ENCODE measurements at regions not wholly inside any gene's neighbourhood (a gene's known extent, or its start where the extent isn't known, plus 50 kb on each side); places are given as distances from the start of the nearest gene placed in this dataset.

DNA sequence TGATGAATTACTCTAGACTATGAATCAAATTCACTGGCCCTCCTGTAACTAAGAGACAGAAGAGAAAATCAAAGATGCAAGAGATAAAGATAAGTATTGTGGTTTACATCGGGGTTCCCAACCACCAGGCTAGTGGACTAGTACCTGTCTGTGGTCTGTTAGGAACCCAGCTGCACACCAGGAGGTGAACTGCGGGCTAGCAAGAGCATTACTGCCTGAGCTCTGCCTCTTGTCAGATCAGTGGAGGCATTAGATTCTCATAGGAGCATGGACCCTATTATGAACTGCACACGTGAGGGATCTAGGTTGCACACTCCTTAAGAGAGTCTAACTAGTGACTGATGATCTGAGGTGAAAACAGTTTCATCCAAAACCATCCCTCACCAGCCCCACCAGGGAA, 58.9 kb upstream of the DUSP10 start:
- DNase-seq, result no peak

DNA sequence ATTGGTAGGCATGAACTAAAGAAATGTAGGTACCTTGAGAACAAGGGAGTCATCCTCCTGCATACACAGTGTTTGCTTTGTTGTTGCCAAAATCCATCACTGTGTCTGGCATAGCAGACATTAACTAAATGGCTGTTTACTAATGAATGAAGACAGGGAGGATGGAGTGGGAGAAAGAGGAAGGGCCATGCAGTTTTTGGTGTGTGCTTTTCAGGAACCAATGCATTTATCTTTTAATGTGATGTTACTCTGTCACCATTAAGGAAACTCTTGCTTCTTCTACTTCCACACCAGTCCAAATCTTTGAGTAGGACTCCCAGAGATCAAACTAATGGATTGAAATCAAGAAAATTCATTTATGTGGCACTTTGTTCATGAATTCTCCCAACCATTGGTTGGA, 55.6 kb upstream of the DUSP10 start:
- DNase-seq, result no peak

DNA sequence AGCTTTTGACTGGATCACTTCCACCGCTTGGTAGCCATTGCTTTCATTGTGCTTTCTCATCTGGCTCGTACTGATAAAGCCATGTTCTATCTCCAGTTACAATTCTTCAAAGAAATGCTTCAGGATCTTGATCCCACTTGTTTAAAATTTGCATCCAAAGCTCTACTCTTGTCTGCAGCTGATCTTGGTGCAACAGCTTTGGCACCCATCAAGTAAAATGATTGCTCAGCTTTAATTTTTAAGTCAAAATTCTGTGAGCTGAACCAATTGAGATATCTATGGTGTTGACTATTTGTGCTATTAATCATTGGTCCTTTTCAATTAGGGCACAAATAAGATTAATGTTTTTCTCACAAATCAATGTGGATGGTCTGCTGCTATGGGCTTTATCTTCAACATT, 54.8 kb upstream of the DUSP10 start:
- DNase-seq, result no peak

DNA sequence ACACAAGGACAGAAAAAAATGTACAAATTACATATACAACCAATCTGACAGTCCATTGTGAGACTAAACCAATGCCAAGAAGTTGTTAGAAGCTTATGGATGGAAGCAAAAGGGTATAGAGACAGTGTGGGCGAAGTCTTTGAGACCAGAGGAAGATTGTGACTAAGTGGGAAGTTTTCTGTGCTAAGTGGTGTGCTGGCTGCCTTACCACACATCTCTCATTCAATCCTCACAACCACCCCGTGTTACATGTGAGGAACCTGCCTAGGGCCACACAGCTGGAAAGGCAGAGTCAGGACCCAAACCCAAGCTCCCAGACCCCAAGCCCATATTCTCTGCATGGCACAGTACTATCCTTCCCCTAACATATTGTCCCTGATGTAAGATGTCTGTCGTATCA, 53.5 kb upstream of the DUSP10 start:
- DNase-seq, result no peak

DNA sequence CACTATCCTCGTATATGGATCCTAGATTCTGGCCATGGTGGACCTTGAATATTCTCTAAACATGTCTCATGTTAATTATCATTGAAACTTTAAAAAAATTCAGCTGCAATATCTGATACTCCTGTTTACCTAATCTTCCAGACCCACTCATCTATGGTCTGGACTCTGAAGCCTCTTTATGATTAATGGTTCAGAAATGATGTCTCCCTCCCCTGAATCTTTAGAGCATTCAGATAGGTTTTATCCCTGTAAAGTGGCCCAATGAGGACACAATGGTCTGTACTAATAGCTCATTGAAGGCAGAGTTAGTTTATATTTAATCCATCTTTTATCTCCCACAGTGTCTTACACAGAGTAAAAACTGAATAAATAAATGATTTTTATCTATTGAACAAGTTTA, 53.0 kb upstream of the DUSP10 start:
- DNase-seq, result no peak

DNA sequence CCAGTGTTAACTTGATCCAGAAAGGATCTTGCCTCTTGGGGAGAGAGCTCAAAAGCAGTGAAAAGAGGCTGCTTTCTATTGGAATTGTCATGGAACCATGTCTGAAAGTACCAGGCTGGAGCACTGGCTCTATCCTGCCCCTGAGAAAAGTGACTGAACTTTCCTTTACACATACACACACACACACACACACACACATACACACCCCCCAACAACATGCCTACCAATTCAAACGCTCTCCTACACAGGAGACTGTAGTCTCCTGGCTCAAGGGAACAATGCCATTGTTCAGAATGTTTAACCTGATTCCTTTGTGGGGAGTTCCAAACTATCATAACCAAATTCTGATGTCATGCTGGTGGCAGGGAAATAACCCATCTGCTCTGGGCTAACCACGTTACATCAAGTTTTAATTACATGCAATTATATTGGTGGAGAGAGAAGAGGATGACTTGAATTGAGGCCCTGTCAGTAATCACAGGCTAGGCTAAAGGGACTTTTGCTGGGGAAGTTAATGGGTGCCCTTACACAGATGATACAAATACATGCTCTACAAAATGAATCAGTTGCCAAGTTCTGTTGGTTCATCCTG, 52.3 kb upstream of the DUSP10 start:
- no peak for DNase-seq

DNA sequence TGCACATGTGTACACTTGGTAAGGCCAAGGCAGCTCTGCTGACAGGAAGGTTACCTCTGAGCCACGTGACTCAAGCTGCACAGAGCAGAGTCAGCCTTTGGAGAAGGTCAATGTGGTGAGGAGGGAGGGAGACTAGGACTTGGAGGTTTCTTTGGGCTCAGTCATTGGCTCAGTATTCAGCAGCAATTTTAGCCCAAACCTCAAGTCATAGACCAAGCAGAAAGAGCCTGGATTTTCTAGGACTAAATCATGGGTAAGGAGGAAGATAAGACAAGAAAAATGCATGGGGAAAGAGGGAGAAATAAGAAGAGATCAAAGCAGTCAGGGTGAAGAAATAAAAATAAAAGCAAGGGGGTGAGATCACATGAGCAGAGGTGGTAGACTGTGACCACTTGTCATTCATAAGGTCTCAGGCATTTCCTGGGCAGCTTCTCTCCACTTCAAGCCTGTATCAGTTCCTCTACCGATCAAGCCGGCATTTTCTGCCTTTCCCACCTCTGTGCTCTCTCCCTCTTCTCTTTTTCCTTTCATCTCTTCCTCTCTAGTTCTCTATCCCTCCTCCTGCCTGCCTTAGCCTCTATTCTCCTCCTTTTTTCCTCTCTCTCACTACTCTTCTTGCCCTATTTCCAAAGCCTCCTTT, 51.7 kb upstream of the DUSP10 start:
- no peak for DNase-seq

DNA sequence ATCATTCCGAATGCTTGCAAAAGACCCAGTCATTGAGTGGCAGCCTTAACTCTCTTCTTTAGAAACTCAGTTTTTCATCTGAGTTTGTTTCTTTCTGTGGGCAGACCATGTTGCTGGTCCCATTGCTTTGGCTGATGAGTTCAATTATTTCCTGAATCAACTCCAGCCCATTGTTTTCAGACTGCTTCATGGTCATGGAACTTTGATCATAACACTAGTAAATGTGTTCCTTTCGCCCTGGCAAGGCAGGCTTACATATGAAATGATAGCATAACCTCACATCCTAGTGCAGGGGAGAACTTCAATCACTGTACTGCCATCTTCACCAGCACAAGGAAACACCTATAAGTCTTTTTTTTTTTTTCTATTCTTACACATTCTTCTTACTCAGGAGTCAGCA, 50.0 kb upstream of the DUSP10 start:
- DNase-seq, result no peak

All from nucleus accumbens (tissue), 56 donors.